ENCODE measurements at regions not wholly inside any gene's neighbourhood (a gene's known extent, or its start where the extent isn't known, plus 50 kb on each side); places are given as distances from the start of the nearest gene placed in this dataset.
"Not testable (repeated sequence)": the region's sequence is repeated elsewhere in the genome, so short reads cannot be mapped to it uniquely, and the experiment has no call there.

DNA sequence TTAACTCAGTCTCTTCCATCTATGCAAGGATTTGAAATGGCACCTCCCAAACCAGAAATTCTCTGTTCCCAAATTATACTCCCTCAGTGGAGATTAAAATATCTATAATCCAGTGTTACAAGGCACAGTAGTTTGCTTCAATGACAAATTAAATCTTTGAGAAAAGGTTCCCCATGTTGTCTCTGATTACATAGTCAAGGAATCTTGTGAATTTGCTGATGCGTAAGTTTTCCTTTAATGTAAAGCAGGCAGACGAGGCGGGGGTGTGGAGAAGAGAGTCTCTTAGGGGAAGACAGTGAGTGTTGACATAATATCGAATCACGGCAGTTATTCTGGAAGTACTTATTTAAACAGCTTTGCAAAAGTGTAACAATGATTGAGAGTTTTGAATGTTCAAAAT lies 236.4 kb upstream of the RARB start:
- dilution Hi-C loops (cut with MboI; ENCODE audit: extremely low pct_ligation_motif_present, low sequenced_read_pairs): no loop called here
- H3K4me1 ChIP-seq (ENCODE audit: control insufficient read depth, extremely low read depth, insufficient read depth, low read length): no peaks in the 10 kb centered on the region
- DNase-seq (ENCODE audit: low read depth, low spot score) (no peak), FAIRE-seq (no peak)
- no peak overlapping the region for H3K27ac ChIP-seq (ENCODE audit: insufficient read depth, low read depth, low read length)
- H4K20me1 ChIP-seq (replicated peaks; ENCODE audit: control insufficient read depth, extremely low read depth, insufficient read depth, low read length): no peaks in the 10 kb centered on the region
- TF ChIP-seq EZH2 (IDR thresholded peaks at IDR 0.05; ENCODE audit: borderline replicate concordance, low read depth, low read length, severe bottlenecking): no peak
- TF ChIP-seq POLR2A (IDR thresholded peaks at IDR 0.05; ENCODE audit: low read depth, low read length): no peak
- TF ChIP-seq POLR2AphosphoS5 (IDR thresholded peaks at IDR 0.05; ENCODE audit: insufficient read depth, low read depth, low read length): no peak
- TF ChIP-seq JUN (IDR thresholded peaks at IDR 0.05; ENCODE audit: borderline replicate concordance, insufficient read depth, insufficient read length, low read depth): no peak
- no peak for TF ChIP-seq GATA2 (IDR thresholded peaks at IDR 0.05; ENCODE audit: insufficient read depth, insufficient read length, low read depth, low read length)
- TF ChIP-seq, protein P1, sequence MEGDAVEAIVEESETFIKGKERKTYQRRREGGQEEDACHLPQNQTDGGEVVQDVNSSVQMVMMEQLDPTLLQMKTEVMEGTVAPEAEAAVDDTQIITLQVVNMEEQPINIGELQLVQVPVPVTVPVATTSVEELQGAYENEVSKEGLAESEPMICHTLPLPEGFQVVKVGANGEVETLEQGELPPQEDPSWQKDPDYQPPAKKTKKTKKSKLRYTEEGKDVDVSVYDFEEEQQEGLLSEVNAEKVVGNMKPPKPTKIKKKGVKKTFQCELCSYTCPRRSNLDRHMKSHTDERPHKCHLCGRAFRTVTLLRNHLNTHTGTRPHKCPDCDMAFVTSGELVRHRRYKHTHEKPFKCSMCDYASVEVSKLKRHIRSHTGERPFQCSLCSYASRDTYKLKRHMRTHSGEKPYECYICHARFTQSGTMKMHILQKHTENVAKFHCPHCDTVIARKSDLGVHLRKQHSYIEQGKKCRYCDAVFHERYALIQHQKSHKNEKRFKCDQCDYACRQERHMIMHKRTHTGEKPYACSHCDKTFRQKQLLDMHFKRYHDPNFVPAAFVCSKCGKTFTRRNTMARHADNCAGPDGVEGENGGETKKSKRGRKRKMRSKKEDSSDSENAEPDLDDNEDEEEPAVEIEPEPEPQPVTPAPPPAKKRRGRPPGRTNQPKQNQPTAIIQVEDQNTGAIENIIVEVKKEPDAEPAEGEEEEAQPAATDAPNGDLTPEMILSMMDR (IDR thresholded peaks at IDR 0.05; ENCODE audit: extremely low read depth in 1 of 2, insufficient read depth in 1 of 2, low read depth in 1 of 2, low read length in 2 of 2): no peak
- no peak for TF ChIP-seq MYC (IDR thresholded peaks at IDR 0.05; ENCODE audit: low read depth, low read length)
- no peak for TF ChIP-seq MAX (IDR thresholded peaks at IDR 0.05; ENCODE audit: insufficient read depth, insufficient read length)
- TF ChIP-seq FOS (IDR thresholded peaks at IDR 0.05; ENCODE audit: borderline replicate concordance, insufficient read depth, low read length): no peak
- no TSS peak for BruUV-seq (replicated peaks)
- no peaks in the 10 kb centered on the region for H3K9me3 ChIP-seq (replicated peaks; ENCODE audit: control insufficient read depth, insufficient read depth, low read length)
- no peak overlapping the region for H3K9ac ChIP-seq (replicated peaks; ENCODE audit: extremely low read depth, insufficient read depth, low read length)
- POLR2A ChIA-PET: no interaction called here
- intact Hi-C loops (cut with micrococcal nuclease): no loop called here
- no peak overlapping the region for H3K4me3 ChIP-seq (replicated peaks in 1 of 3; ENCODE audit: insufficient read depth in 1 of 3, low read depth in 1 of 3, low read length in 3 of 3)
- no peak overlapping the region for H2AFZ ChIP-seq (ENCODE audit: low read depth, low read length)
- no peak overlapping the region for H3K4me2 ChIP-seq (ENCODE audit: insufficient read depth, low read length)
- no peaks in the 10 kb centered on the region for H3K9me1 ChIP-seq (replicated peaks; ENCODE audit: control insufficient read depth, extremely low read depth, insufficient read depth, low read length)
- no peaks in the 10 kb centered on the region for H3K36me3 ChIP-seq (ENCODE audit: control insufficient read depth in 2 of 2, extremely low read depth in 1 of 2, insufficient read depth in 2 of 2, low read length in 2 of 2)
- H3K27me3 ChIP-seq (ENCODE audit: control insufficient read depth in 2 of 2, insufficient read depth in 2 of 2, low read length in 2 of 2): no peaks in the 10 kb centered on the region
- CTCF ChIA-PET: interaction anchor here (1.4 to 1.5 kb wide), 2 partner anchors 15 to 158 kb away, joined by 3 read pairs; no protein-coding TSS in a partner anchor
- H3K79me2 ChIP-seq (ENCODE audit: control insufficient read depth, insufficient read depth, low read length): no peaks in the 10 kb centered on the region

GRCh38 chr3:25199567-25199966 lies 228.5 kb upstream of the RARB start:
- H3K4me3 ChIP-seq (replicated peaks in 1 of 3; ENCODE audit: insufficient read depth in 1 of 3, low read depth in 1 of 3, low read length in 3 of 3); FAIRE-seq; POLR2A ChIA-PET; H3K9me3 ChIP-seq (replicated peaks; ENCODE audit: control insufficient read depth, insufficient read depth, low read length); BruUV-seq (replicated peaks); H2AFZ ChIP-seq (ENCODE audit: low read depth, low read length); H3K9me1 ChIP-seq (replicated peaks; ENCODE audit: control insufficient read depth, extremely low read depth, insufficient read depth, low read length); H4K20me1 ChIP-seq (replicated peaks; ENCODE audit: control insufficient read depth, extremely low read depth, insufficient read depth, low read length); H3K4me2 ChIP-seq (ENCODE audit: insufficient read depth, low read length); H3K79me2 ChIP-seq (ENCODE audit: control insufficient read depth, insufficient read depth, low read length); H3K27ac ChIP-seq (ENCODE audit: insufficient read depth, low read depth, low read length); CTCF ChIA-PET; H3K9ac ChIP-seq (replicated peaks; ENCODE audit: extremely low read depth, insufficient read depth, low read length); H3K4me1 ChIP-seq (ENCODE audit: control insufficient read depth, extremely low read depth, insufficient read depth, low read length); dilution Hi-C loops (cut with MboI; ENCODE audit: extremely low pct_ligation_motif_present, low sequenced_read_pairs); H3K27me3 ChIP-seq (ENCODE audit: control insufficient read depth in 2 of 2, insufficient read depth in 2 of 2, low read length in 2 of 2); intact Hi-C loops (cut with micrococcal nuclease); H3K36me3 ChIP-seq (ENCODE audit: control insufficient read depth in 2 of 2, extremely low read depth in 1 of 2, insufficient read depth in 2 of 2, low read length in 2 of 2); DNase-seq (ENCODE audit: low read depth, low spot score): not testable (repeated sequence)

Measured in endothelial cell of umbilical vein (primary cell).